Gastrocnemius medialis (tissue), 4 donors: ENCODE measurements at regions not wholly inside any gene's neighbourhood (a gene's known extent, or its start where the extent isn't known, plus 50 kb on each side); places are given as distances from the start of the nearest gene placed in this dataset.

ENCODE experiments used
- ATAC-seq, 2 donors: fragments of 150-250 bp; one replicate each; pipeline ENCODE4 v1.9.1; 2016
- DNase-seq, 2 donors: peaks; one replicate each; pipeline ENCODE4 v3.0.0-alpha.2; 2019
- H3K27ac ChIP-seq, 4 donors: fragments of 200-600 bp; sonication (generic); 1 replicate in 1 of 4; 2 replicates in 3 of 4; pipeline ENCODE4 v1.5.1; 2016 to 2018; ENCODE audit warnings: mild to moderate bottlenecking in 2 of 4, moderate library complexity in 1 of 4
- H3K27me3 ChIP-seq, 3 donors: fragments of 200-600 bp; sonication (generic) in 2 of 3; 1 replicate in 1 of 3; 2 replicates in 2 of 3; pipeline versions ENCODE4 v1.5.1 to v1.6.0; 2016 to 2019; ENCODE audit warnings: mild to moderate bottlenecking in 1 of 3, moderate library complexity in 1 of 3
- H3K36me3 ChIP-seq, 2 donors: fragments of 200-600 bp; sonication (generic) in 1 of 2; one replicate each; pipeline ENCODE4 v1.5.1; 2017 to 2018
- H3K4me1 ChIP-seq, 2 donors: fragments of 200-600 bp; sonication (generic) in 1 of 2; one replicate each; pipeline ENCODE4 v1.5.1; 2016 to 2017; ENCODE audit warnings: mild to moderate bottlenecking in 2 of 2
- H3K4me3 ChIP-seq, 4 donors: fragments of 200-600 bp; sonication (generic) in 3 of 4; 1 replicate in 1 of 4; 2 replicates in 3 of 4; pipeline ENCODE4 v1.5.1; 2016 to 2019; ENCODE audit warnings: mild to moderate bottlenecking in 2 of 4
- H3K9me3 ChIP-seq, 3 donors: fragments of 200-600 bp; sonication (generic) in 2 of 3; 1 replicate in 1 of 3; 2 replicates in 2 of 3; pipeline ENCODE4 v1.5.1; 2016 to 2019
- POLR2A ChIP-seq, 2 donors: fragments of 450-650 bp; IDR thresholded peaks; one replicate each; pipeline ENCODE4 v1.6.1; 2017; ENCODE audit warnings: antibody characterized with exemption in 2 of 2, mild to moderate bottlenecking in 2 of 2, moderate library complexity in 2 of 2
- in situ Hi-C, 4 donors: fragments of 200-750 bp; cut with MboI; loops; one replicate each; pipeline versions ENCODE4 v1.15.0 to v1.8.0; 2017; ENCODE audit warnings: low sequenced_read_pairs in 4 of 4
- intact Hi-C: fragments of 100-400 bp; cut with DNase I; formaldehyde crosslinking; loops from one replicate; pipeline ENCODE4 v1.15.1; 2023; ENCODE audit warnings: low total_unique reads
- TF ChIP-seq, protein P1 (sequence below), 5 experiments: fragments of 450-650 bp in 3 of 5; fragments of 200-600 bp in 2 of 5; sonication (generic) in 2 of 5; IDR thresholded peaks in 4 of 5; conservative IDR thresholded peaks in 1 of 5; 1 replicate in 4 of 5; 2 replicates in 1 of 5; pipeline ENCODE4 v1.5.1; 2016 to 2019; ENCODE audit warnings: antibody characterized with exemption in 5 of 5, mild to moderate bottlenecking in 3 of 5, moderate library complexity in 3 of 5

DNA sequence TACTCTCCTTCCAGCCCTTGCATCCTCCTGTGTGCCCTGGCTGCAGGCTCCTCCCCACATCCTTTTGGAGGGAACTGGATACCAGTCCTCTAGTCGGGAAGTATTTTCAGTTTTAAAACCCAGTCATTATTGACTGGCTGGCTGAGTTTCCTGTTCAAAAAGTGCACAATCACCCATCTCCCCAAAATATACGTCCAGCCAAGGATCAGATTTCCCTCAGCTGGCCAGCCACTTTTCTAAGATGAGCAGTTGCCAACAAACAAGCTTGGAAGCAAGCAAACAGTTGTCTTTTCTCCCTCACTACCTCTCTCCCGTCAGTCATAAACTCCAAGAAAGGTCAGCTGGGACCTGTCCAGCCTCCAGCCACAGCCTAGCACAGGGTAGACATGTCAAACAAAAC lies 147.7 kb upstream of the GALNT15 start:
- TF ChIP-seq, protein P1, sequence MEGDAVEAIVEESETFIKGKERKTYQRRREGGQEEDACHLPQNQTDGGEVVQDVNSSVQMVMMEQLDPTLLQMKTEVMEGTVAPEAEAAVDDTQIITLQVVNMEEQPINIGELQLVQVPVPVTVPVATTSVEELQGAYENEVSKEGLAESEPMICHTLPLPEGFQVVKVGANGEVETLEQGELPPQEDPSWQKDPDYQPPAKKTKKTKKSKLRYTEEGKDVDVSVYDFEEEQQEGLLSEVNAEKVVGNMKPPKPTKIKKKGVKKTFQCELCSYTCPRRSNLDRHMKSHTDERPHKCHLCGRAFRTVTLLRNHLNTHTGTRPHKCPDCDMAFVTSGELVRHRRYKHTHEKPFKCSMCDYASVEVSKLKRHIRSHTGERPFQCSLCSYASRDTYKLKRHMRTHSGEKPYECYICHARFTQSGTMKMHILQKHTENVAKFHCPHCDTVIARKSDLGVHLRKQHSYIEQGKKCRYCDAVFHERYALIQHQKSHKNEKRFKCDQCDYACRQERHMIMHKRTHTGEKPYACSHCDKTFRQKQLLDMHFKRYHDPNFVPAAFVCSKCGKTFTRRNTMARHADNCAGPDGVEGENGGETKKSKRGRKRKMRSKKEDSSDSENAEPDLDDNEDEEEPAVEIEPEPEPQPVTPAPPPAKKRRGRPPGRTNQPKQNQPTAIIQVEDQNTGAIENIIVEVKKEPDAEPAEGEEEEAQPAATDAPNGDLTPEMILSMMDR (IDR thresholded peaks at IDR 0.05 in 4 of 5, conservative IDR thresholded peaks at IDR 0.05 in 1 of 5): no peak
- no peak for TF ChIP-seq POLR2A (IDR thresholded peaks at IDR 0.05)
- intact Hi-C loops (no loop called here), in situ Hi-C loops (loop anchor here in 3 of 4 donors (25.0 kb wide), 3 partner anchors 189 to 536 kb away; no protein-coding TSS in a partner anchor)
- Histone ChIP-seq H3K27me3 (no peaks in the 10 kb centered on the region), H3K4me1 (peaks cover 4 to 24% of the 10 kb centered on the region in 2 donors), H3K4me3 (peak overlapping the region in 2 of 4 donors; percentile 15 to 36), H3K27ac (peak overlapping the region; percentile 33 to 74 (median 48)), H3K9me3 (no peaks in the 10 kb centered on the region), H3K36me3 (no peaks in the 10 kb centered on the region)
- peak in 1 of 2 donors; percentile 81 for ATAC-seq
- peak in 1 of 2 donors; percentile 57 for DNase-seq

DNA sequence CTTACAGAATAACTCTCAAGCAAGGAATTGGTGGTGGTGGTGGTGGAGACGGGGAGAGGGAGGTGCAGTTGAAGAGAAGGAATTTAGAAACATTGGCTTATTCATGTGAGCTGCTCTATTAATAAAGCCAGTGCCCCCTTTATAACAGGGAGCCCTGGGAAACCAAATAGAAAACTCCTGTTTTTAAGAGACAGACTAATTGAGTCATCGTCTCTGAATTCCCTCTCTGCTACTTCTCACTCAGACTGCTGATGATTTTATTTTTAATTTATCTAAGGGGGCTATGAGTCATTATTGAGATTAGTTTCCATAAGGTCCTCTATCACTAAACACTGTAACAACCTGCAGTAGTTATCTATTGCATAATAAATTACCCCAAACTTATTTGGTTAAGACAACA lies 145.9 kb upstream of the GALNT15 start:
- intact Hi-C loops (no loop called here), in situ Hi-C loops (loop anchor here in 3 of 4 donors (25.0 kb wide), 3 partner anchors 191 to 534 kb away; no protein-coding TSS in a partner anchor)
- Histone ChIP-seq H3K9me3 (no peaks in the 10 kb centered on the region), H3K27me3 (no peaks in the 10 kb centered on the region), H3K4me1 (peaks cover 4 to 24% of the 10 kb centered on the region in 2 donors), H3K4me3 (no peak overlapping the region), H3K36me3 (no peaks in the 10 kb centered on the region), H3K27ac (no peak overlapping the region)
- TF ChIP-seq, protein P1 (IDR thresholded peaks at IDR 0.05 in 4 of 5, conservative IDR thresholded peaks at IDR 0.05 in 1 of 5): no peak
- TF ChIP-seq POLR2A (IDR thresholded peaks at IDR 0.05): no peak
- ATAC-seq (no peak), DNase-seq (no peak)

DNA sequence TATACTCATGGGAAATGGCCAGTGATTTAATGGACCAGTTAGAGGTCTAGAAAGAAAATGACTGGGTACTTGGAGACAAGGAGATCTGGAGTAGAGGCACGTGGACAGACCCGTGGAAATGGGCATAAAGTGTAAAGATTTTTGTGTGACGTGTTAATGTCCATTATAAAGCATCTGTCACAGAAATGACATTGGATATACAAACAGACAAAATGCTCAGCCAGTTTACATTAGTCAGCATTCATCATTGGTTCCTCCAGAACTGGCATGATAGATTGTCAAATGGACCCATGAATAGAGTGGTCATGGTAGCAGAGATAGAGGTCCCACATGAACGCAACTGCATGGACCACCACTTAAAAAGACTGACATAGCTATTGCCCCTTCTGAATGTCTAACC lies 144.1 kb upstream of the GALNT15 start:
- Histone ChIP-seq H3K9me3 (no peaks in the 10 kb centered on the region), H3K36me3 (no peaks in the 10 kb centered on the region), H3K4me1 (peaks cover 4 to 16% of the 10 kb centered on the region in 2 donors), H3K27ac (no peak overlapping the region), H3K4me3 (no peak overlapping the region), H3K27me3 (no peaks in the 10 kb centered on the region)
- no peak for DNase-seq
- intact Hi-C loops (no loop called here), in situ Hi-C loops (loop anchor here in 3 of 4 donors (10.0 to 25.0 kb wide), 4 partner anchors 193 to 532 kb away; no protein-coding TSS in a partner anchor)
- no peak for TF ChIP-seq POLR2A (IDR thresholded peaks at IDR 0.05)
- TF ChIP-seq, protein P1 (IDR thresholded peaks at IDR 0.05 in 4 of 5, conservative IDR thresholded peaks at IDR 0.05 in 1 of 5): no peak
- ATAC-seq: no peak

DNA sequence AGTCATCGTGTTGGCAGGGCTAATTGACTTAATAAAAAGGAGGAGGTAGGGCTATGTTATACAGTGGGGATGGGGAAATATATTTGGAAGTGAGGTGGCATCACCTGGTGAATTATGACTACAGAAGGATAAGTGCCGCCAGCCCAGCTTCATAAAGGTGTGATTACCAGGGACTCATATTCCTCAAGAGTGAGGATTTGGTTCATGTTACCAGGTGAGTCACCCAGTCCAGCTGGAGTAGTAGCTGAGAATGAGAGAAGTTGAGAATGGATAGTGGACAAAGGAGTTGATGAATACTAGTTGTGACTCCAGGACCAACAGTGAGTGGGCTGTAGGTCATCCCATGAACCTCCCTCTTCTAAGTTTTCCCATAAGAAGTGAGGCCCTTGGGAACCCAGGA lies 143.0 kb upstream of the GALNT15 start:
- ATAC-seq: no peak
- no peaks in the 10 kb centered on the region for H3K36me3 ChIP-seq
- DNase-seq: no peak
- H3K4me1 ChIP-seq: peaks cover 4 to 11% of the 10 kb centered on the region in 2 donors
- H3K4me3 ChIP-seq: no peak overlapping the region
- H3K9me3 ChIP-seq: no peaks in the 10 kb centered on the region
- H3K27ac ChIP-seq: no peak overlapping the region
- in situ Hi-C loops: loop anchor here in 3 of 4 donors (10.0 to 25.0 kb wide), 4 partner anchors 194 to 531 kb away; no protein-coding TSS in a partner anchor
- no peaks in the 10 kb centered on the region for H3K27me3 ChIP-seq
- intact Hi-C loops: no loop called here
- TF ChIP-seq, protein P1 (IDR thresholded peaks at IDR 0.05 in 4 of 5, conservative IDR thresholded peaks at IDR 0.05 in 1 of 5): no peak
- no peak for TF ChIP-seq POLR2A (IDR thresholded peaks at IDR 0.05)
